Smooth muscle cell (in vitro differentiated cells): ENCODE measurements at regions not wholly inside any gene's neighbourhood (a gene's known extent, or its start where the extent isn't known, plus 50 kb on each side); places are given as distances from the start of the nearest gene placed in this dataset.

ENCODE experiments used
- DNase-seq: peaks from one replicate; lab custom pipeline; 2025; ENCODE audit not compliant: unreplicated experiment; lab: John Stamatoyannopoulos, UW
- H2AFZ ChIP-seq: fragments of 200-600 bp; sonication (generic); 2 replicates; pipeline ENCODE4 v1.6.0; 2016; ENCODE audit warnings: antibody characterized with exemption, low read depth, mild to moderate bottlenecking
- H3F3A ChIP-seq: fragments of 200-600 bp; sonication (generic); 2 replicates; pipeline ENCODE4 v1.6.0; 2017; ENCODE audit warnings: antibody characterized with exemption, low read depth
- H3K27ac ChIP-seq: fragments of 200-600 bp; sonication (generic); 2 replicates; pipeline ENCODE4 v1.5.1; 2016; ENCODE audit warnings: low read depth, mild to moderate bottlenecking
- H3K27me3 ChIP-seq: fragments of 200-600 bp; sonication (generic); 2 replicates; pipeline ENCODE4 v1.6.1; 2016; ENCODE audit warnings: low read depth, mild to moderate bottlenecking
- H3K36me3 ChIP-seq: fragments of 200-600 bp; sonication (generic); 2 replicates; pipeline ENCODE4 v1.5.1; 2016; ENCODE audit warnings: low read depth
- H3K4me1 ChIP-seq: fragments of 200-600 bp; sonication (generic); 2 replicates; pipeline ENCODE4 v1.5.1; 2016; ENCODE audit warnings: low read depth
- H3K4me2 ChIP-seq: fragments of 200-600 bp; sonication (generic); 2 replicates; pipeline ENCODE4 v1.6.0; 2016; ENCODE audit warnings: mild to moderate bottlenecking
- H3K4me3 ChIP-seq: fragments of 200-600 bp; sonication (generic); 2 replicates; pipeline ENCODE4 v1.5.1; 2016; ENCODE audit warnings: mild to moderate bottlenecking
- H3K79me2 ChIP-seq: fragments of 200-600 bp; sonication (generic); 2 replicates; pipeline ENCODE4 v1.6.0; 2016; ENCODE audit warnings: low read depth, mild to moderate bottlenecking
- H3K9ac ChIP-seq: fragments of 200-600 bp; sonication (generic); 2 replicates; pipeline ENCODE4 v1.6.0; 2016; ENCODE audit warnings: low read depth
- H3K9me3 ChIP-seq: fragments of 200-600 bp; sonication (generic); replicated peaks from 2 replicates; pipeline ENCODE4 v1.5.1; 2016; ENCODE audit warnings: low read depth
- H4K20me1 ChIP-seq: fragments of 200-600 bp; sonication (generic); 2 replicates; pipeline ENCODE4 v1.6.0; 2016; ENCODE audit warnings: low read depth
- WGBS: methylation state at CpG from one replicate; pipeline ENCODE4 v1.1.7; 2016; ENCODE audit warnings: low lambda C conversion rate; 5-methylcytosine and 5-hydroxymethylcytosine counted together
- TF ChIP-seq, protein P1 (sequence below): fragments of 200-600 bp; sonication (generic); IDR thresholded peaks from 2 replicates; pipeline ENCODE4 v1.5.1; 2017; ENCODE audit warnings: borderline replicate concordance, mild to moderate bottlenecking, antibody characterized with exemption; ENCODE audit not compliant: insufficient read depth, poor library complexity, severe bottlenecking

- WGBS: 90% methylated on average over 3 of the region's 3 CpGs
- Histone ChIP-seq H3K79me2 (no peaks in the 10 kb centered on the region), H3K4me3 (no peak overlapping the region), H3K9ac (no peak overlapping the region), H3K36me3 (no peaks in the 10 kb centered on the region), H3K4me1 (no peaks in the 10 kb centered on the region), H3K4me2 (no peak overlapping the region), H3K27ac (no peak overlapping the region), H4K20me1 (no peaks in the 10 kb centered on the region), H2AFZ (no peak overlapping the region), H3K27me3 (no peaks in the 10 kb centered on the region), H3F3A (no peaks in the 10 kb centered on the region), H3K9me3 (no peaks in the 10 kb centered on the region)
- TF ChIP-seq, protein P1, sequence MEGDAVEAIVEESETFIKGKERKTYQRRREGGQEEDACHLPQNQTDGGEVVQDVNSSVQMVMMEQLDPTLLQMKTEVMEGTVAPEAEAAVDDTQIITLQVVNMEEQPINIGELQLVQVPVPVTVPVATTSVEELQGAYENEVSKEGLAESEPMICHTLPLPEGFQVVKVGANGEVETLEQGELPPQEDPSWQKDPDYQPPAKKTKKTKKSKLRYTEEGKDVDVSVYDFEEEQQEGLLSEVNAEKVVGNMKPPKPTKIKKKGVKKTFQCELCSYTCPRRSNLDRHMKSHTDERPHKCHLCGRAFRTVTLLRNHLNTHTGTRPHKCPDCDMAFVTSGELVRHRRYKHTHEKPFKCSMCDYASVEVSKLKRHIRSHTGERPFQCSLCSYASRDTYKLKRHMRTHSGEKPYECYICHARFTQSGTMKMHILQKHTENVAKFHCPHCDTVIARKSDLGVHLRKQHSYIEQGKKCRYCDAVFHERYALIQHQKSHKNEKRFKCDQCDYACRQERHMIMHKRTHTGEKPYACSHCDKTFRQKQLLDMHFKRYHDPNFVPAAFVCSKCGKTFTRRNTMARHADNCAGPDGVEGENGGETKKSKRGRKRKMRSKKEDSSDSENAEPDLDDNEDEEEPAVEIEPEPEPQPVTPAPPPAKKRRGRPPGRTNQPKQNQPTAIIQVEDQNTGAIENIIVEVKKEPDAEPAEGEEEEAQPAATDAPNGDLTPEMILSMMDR: no peak
- DNase-seq: no peak
Observed at GRCh38 chr18:77329651-77330050, 80.0 kb downstream of the GALR1 start.

DNA sequence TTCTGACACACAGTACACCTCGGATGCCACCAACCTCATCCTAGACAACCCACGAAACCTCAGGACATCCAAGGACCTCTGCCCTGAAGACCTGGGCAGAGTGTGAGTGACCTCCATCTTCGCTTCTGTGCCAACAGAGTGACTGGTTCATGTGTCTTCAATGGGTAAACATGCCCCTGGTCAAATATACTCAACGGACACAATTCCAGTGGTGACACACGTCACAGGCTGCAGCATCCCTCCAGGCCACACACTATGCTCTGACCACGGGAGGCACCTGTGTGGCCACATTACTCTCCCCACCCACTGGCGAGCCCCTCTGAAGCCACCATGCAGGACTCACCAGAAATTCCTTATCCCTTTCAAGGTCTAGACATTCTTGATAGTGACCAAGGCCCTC is 85.2 kb downstream of the GALR1 start:
- Histone ChIP-seq H3F3A (no peaks in the 10 kb centered on the region), H3K9ac (no peak overlapping the region), H3K79me2 (no peaks in the 10 kb centered on the region), H2AFZ (no peak overlapping the region), H3K4me1 (no peaks in the 10 kb centered on the region), H3K4me2 (no peak overlapping the region), H3K36me3 (no peaks in the 10 kb centered on the region), H3K27ac (no peak overlapping the region), H3K4me3 (no peak overlapping the region), H3K27me3 (no peaks in the 10 kb centered on the region), H3K9me3 (no peaks in the 10 kb centered on the region), H4K20me1 (no peaks in the 10 kb centered on the region)
- no peak for DNase-seq
- TF ChIP-seq, protein P1: no peak
- 76% methylated on average over 7 of the region's 7 CpGs for WGBS

DNA sequence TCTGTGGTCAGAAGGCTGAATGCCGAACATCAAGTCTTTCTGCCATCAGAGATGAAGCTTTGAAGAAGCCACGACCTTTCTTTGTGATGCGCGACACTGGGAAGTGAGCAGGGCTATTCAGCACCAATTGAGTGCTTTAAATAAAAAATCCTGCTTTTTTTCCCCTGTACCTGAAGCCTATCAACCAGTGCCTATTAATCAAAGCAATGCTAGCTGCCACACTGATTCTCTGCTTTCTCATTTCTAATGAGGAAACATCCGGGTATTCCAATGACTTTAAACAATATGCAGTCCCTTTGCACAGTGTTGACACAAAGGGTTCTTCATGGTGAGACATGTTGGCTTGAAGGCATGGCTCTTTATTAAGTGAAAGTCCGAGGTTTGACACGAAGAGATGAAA is 88.0 kb downstream of the GALR1 start:
- 66% methylated on average over 7 of the region's 7 CpGs for WGBS
- Histone ChIP-seq H3K27me3 (no peaks in the 10 kb centered on the region), H3K4me3 (no peak overlapping the region), H3K4me1 (no peaks in the 10 kb centered on the region), H3K27ac (no peak overlapping the region), H4K20me1 (no peaks in the 10 kb centered on the region), H2AFZ (no peak overlapping the region), H3K9me3 (no peaks in the 10 kb centered on the region), H3F3A (no peaks in the 10 kb centered on the region), H3K9ac (no peak overlapping the region), H3K36me3 (no peaks in the 10 kb centered on the region), H3K4me2 (no peak overlapping the region), H3K79me2 (no peaks in the 10 kb centered on the region)
- no peak for DNase-seq
- TF ChIP-seq, protein P1: no peak

GRCh38 chr18:77339093-77339492 is 89.4 kb downstream of the GALR1 start:
- Histone ChIP-seq H3K27ac (no peak overlapping the region), H3K4me1 (no peaks in the 10 kb centered on the region), H4K20me1 (no peaks in the 10 kb centered on the region), H3K4me3 (no peak overlapping the region), H3K27me3 (no peaks in the 10 kb centered on the region), H2AFZ (no peak overlapping the region), H3K36me3 (no peaks in the 10 kb centered on the region), H3K9me3 (no peaks in the 10 kb centered on the region), H3F3A (no peaks in the 10 kb centered on the region), H3K4me2 (no peak overlapping the region), H3K9ac (no peak overlapping the region), H3K79me2 (no peaks in the 10 kb centered on the region)
- DNase-seq: no peak
- TF ChIP-seq, protein P1: no peak
- 88% methylated on average over 6 of the region's 6 CpGs for WGBS
